B cell (primary cell): ENCODE measurements at regions not wholly inside any gene's neighbourhood (a gene's known extent, or its start where the extent isn't known, plus 50 kb on each side); places are given as distances from the start of the nearest gene placed in this dataset.

ENCODE experiments used
- ATAC-seq: fragments of 200-7000 bp; cut with Tn5 transposase; one replicate; pipeline ENCODE4 v1.10.0; 2021; ENCODE audit warnings: low read depth, mild to moderate bottlenecking, moderate number of reproducible peaks, moderate library complexity
- CTCF ChIA-PET: fragments of 350-600 bp; sonication (Branson Sonifier 250); formaldehyde crosslinking; loops from one replicate; lab custom pipeline; 2021; ENCODE audit warnings: antibody characterized with exemption, inconsistent platforms; lab: Charles Lee
- POLR2A ChIA-PET: fragments of 350-600 bp; sonication (Branson Sonifier 250); formaldehyde crosslinking; loops from one replicate; lab custom pipeline; 2021; ENCODE audit warnings: antibody characterized with exemption; lab: Charles Lee
- DNase-seq: peaks from one replicate; pipeline ENCODE4 v3.0.0; 2013
- H2AFZ ChIP-seq: 2 replicates; pipeline ENCODE4 v1.6.1; 2012; ENCODE audit warnings: mild to moderate bottlenecking, low read depth, low read length; ENCODE audit not compliant: insufficient read depth, poor library complexity, severe bottlenecking
- H3K27ac ChIP-seq, 2 donors: 1 replicate in 1 of 2; 2 replicates in 1 of 2; pipeline ENCODE4 v1.5.1; 2012 to 2013; ENCODE audit warnings: low read length in 2 of 2, mild to moderate bottlenecking in 2 of 2, moderate library complexity in 1 of 2
- H3K27me3 ChIP-seq, 4 experiments: fragments of 200-600 bp in 1 of 4; sonication (generic) in 1 of 4; replicated peaks in 1 of 4; 1 replicate in 2 of 4; 2 replicates in 2 of 4; pipeline versions ENCODE4 v1.6.1 to v1.7.0; 2013 to 2016; ENCODE audit warnings: low read length in 3 of 4, mild to moderate bottlenecking in 2 of 4, mixed read lengths in 1 of 4, moderate library complexity in 1 of 4; ENCODE audit not compliant: insufficient read depth in 4 of 4, control insufficient read depth in 3 of 4; ENCODE audit errors: control extremely low read depth in 1 of 4
- H3K36me3 ChIP-seq, 2 experiments: replicated peaks in 1 of 2; 1 replicate in 1 of 2; 2 replicates in 1 of 2; pipeline versions ENCODE4 v1.6.1 to v1.7.1; 2013; ENCODE audit warnings: low read length in 1 of 2; ENCODE audit not compliant: insufficient read depth in 2 of 2, control insufficient read depth in 1 of 2; ENCODE audit errors: control extremely low read depth in 1 of 2, extremely low read depth in 1 of 2
- H3K4me1 ChIP-seq, 2 donors: fragments of 200-600 bp in 1 of 2; sonication (generic) in 1 of 2; 1 replicate in 1 of 2; 2 replicates in 1 of 2; pipeline versions ENCODE4 v1.5.1 to v1.6.1; 2013 to 2017; ENCODE audit warnings: low read length in 2 of 2; ENCODE audit not compliant: control insufficient read depth in 2 of 2, insufficient read depth in 2 of 2
- H3K4me2 ChIP-seq: replicated peaks from 2 replicates; pipeline ENCODE3; 2012; ENCODE audit warnings: mild to moderate bottlenecking, low read depth, low read length; ENCODE audit not compliant: poor library complexity, severe bottlenecking
- H3K4me3 ChIP-seq, 5 experiments: fragments of 200-600 bp in 1 of 5; sonication (generic) in 1 of 5; 1 replicate in 3 of 5; 2 replicates in 2 of 5; pipeline versions ENCODE4 v1.5.1 to v1.7.0; 2011 to 2016; ENCODE audit warnings: low read length in 4 of 5, mild to moderate bottlenecking in 4 of 5, low read depth in 2 of 5, control low read depth in 1 of 5, moderate library complexity in 1 of 5; ENCODE audit not compliant: insufficient read depth in 1 of 5; ENCODE audit errors: control extremely low read depth in 1 of 5, extremely low read depth in 1 of 5
- H3K79me2 ChIP-seq: fragments of 200-600 bp; sonication (generic); one replicate; pipeline ENCODE4 v1.6.0; 2016; ENCODE audit warnings: low read length; ENCODE audit not compliant: control insufficient read depth, insufficient read depth
- H3K9ac ChIP-seq: fragments of 200-600 bp; sonication (generic); 2 replicates; pipeline ENCODE4 v1.6.1; 2017; ENCODE audit warnings: mild to moderate bottlenecking, low read length, moderate library complexity
- H3K9me3 ChIP-seq, 3 donors: one replicate each; pipeline versions ENCODE4 v1.6.1 to v1.7.1; 2013; ENCODE audit warnings: low read length in 2 of 3; ENCODE audit not compliant: control insufficient read depth in 2 of 3, insufficient read depth in 1 of 3; ENCODE audit errors: control extremely low read depth in 1 of 3
- H4K20me1 ChIP-seq: 2 replicates; pipeline ENCODE4 v1.6.0; 2012; ENCODE audit warnings: mild to moderate bottlenecking, low read length; ENCODE audit not compliant: insufficient read depth, control insufficient read depth, poor library complexity, severe bottlenecking
- H3K27ac Mint-ChIP-seq: one replicate; pipeline ENCODE4 v1.8.0; 2021; ENCODE audit warnings: mixed read lengths
- H3K27me3 Mint-ChIP-seq: one replicate; pipeline ENCODE4 v1.8.0; 2021; ENCODE audit warnings: mixed read lengths
- H3K4me1 Mint-ChIP-seq: one replicate; pipeline ENCODE4 v1.8.0; 2021; ENCODE audit warnings: mixed read lengths
- H3K4me3 Mint-ChIP-seq: one replicate; pipeline ENCODE4 v1.8.0; 2021; ENCODE audit warnings: mixed read lengths
- H3K9me3 Mint-ChIP-seq: one replicate; pipeline ENCODE4 v1.8.0; 2022; ENCODE audit warnings: mixed read lengths; ENCODE audit not compliant: insufficient read depth
- CTCF ChIP-seq: fragments of 200-600 bp; IDR thresholded peaks from one replicate; pipeline ENCODE4 v1.8.0; 2022; ENCODE audit warnings: antibody characterized with exemption, mild to moderate bottlenecking
- EZH2 ChIP-seq: IDR thresholded peaks from 2 replicates; pipeline ENCODE4 v1.6.1; 2012; ENCODE audit warnings: borderline replicate concordance, low read depth, mild to moderate bottlenecking, moderate library complexity, low read length; ENCODE audit not compliant: insufficient read depth, poor library complexity, severe bottlenecking
- WGBS: methylation state at CpG from one replicate; pipeline ENCODE4 v1.1.5; 2013; ENCODE audit warnings: missing lambda C conversion rate; ENCODE audit not compliant: insufficient coverage; 5-methylcytosine and 5-hydroxymethylcytosine counted together
- intact Hi-C: fragments of 100-400 bp; cut with micrococcal nuclease; formaldehyde crosslinking; loops from one replicate; pipeline ENCODE4 v1.10.0; 2022

- WGBS = 84% methylated on average over 2 of the region's 2 CpGs
- Histone ChIP-seq H2AFZ (no peak overlapping the region), H3K27me3 (no peaks in the 10 kb centered on the region), H3K9ac (no peak overlapping the region), H4K20me1 (no peaks in the 10 kb centered on the region), H3K27ac (no peak overlapping the region), H3K4me2 (no peak overlapping the region), H3K4me3 (no peak overlapping the region), H3K36me3 (no peaks in the 10 kb centered on the region), H3K79me2 (no peaks in the 10 kb centered on the region), H3K9me3 (no peaks in the 10 kb centered on the region), H3K4me1 (no peaks in the 10 kb centered on the region)
- H3K4me3 Mint-ChIP-seq = no peak overlapping the region
- DNase-seq (no peak), ATAC-seq (no peak)
- peaks cover 3% of the 10 kb centered on the region for H3K4me1 Mint-ChIP-seq
- ChIA-PET CTCF (interaction anchor here (0.8 kb wide), 1 partner anchor 10 kb away, joined by 4 read pairs; no protein-coding TSS in a partner anchor), POLR2A (no interaction called here)
- H3K27ac Mint-ChIP-seq = no peak overlapping the region
- H3K27me3 Mint-ChIP-seq = peaks cover 10% of the 10 kb centered on the region
- no peaks in the 10 kb centered on the region for H3K9me3 Mint-ChIP-seq
- TF ChIP-seq CTCF (no peak), EZH2 (no peak)
- intact Hi-C loops = no loop called here
These were observed 57.0 kb upstream of the CDKN3 start for GRCh38 chr14:54339771-54340170.

GRCh38 chr14:54342806-54343205, 54.0 kb upstream of the CDKN3 start:
- H3K27ac Mint-ChIP-seq = no peak overlapping the region
- Histone ChIP-seq H3K4me1 (no peaks in the 10 kb centered on the region), H3K4me3 (no peak overlapping the region), H3K4me2 (no peak overlapping the region), H4K20me1 (no peaks in the 10 kb centered on the region), H3K9me3 (no peaks in the 10 kb centered on the region), H3K9ac (no peak overlapping the region), H3K27me3 (no peaks in the 10 kb centered on the region), H3K36me3 (no peaks in the 10 kb centered on the region), H3K27ac (no peak overlapping the region), H3K79me2 (no peaks in the 10 kb centered on the region), H2AFZ (no peak overlapping the region)
- intact Hi-C loops = no loop called here
- no peak for TF ChIP-seq CTCF
- no peak for TF ChIP-seq EZH2
- DNase-seq (no peak), ATAC-seq (no peak)
- WGBS = no CpG with 5 or more reads among the region's 3 CpGs
- no peak overlapping the region for H3K4me3 Mint-ChIP-seq
- no peaks in the 10 kb centered on the region for H3K9me3 Mint-ChIP-seq
- H3K27me3 Mint-ChIP-seq = peaks cover 3% of the 10 kb centered on the region
- POLR2A ChIA-PET = no interaction called here
- H3K4me1 Mint-ChIP-seq = peaks cover 3% of the 10 kb centered on the region
- CTCF ChIA-PET = interaction anchor here (1.0 kb wide), 1 partner anchor 803 kb away, joined by 4 read pairs; no protein-coding TSS in a partner anchor
